Panc1 (cell line): ENCODE measurements at regions not wholly inside any gene's neighbourhood (a gene's known extent, or its start where the extent isn't known, plus 50 kb on each side); places are given as distances from the start of the nearest gene placed in this dataset.

Experiments used
- ATAC-seq: fragments of 200-7000 bp; cut with Tn5 transposase; 2 replicates; pipeline ENCODE4 v1.9.1; 2020; ENCODE audit warnings: mild to moderate bottlenecking, moderate library complexity
- BruUV-seq: library from RNA; stranded (reverse); fragments of 400-500 nt; replicated peaks from 2 replicates; lab custom pipeline; 2021; lab: Mats Ljungman, UMichigan
- CTCF ChIA-PET: fragments of 300-600 bp; sonication (Branson Sonifier 250); formaldehyde crosslinking; loops from one replicate; lab custom pipeline; 2022; ENCODE audit warnings: antibody characterized with exemption; lab: Charles Lee
- POLR2A ChIA-PET: fragments of 300-600 bp; sonication (Branson Sonifier 250); formaldehyde crosslinking; loops from one replicate; lab custom pipeline; 2022; ENCODE audit warnings: antibody characterized with exemption; lab: Charles Lee
- DNase-seq: peaks from one replicate; pipeline ENCODE4 v3.0.0-alpha.2; 2010; ENCODE audit warnings: low read depth, low spot score
- H3K27ac ChIP-seq: 2 replicates; pipeline ENCODE4 v1.5.1; 2011; ENCODE audit warnings: mild to moderate bottlenecking, low read length, inconsistent platforms
- H3K27me3 ChIP-seq: fragments of 200-500 bp; sonication (Bioruptor generic); 2 replicates; pipeline ENCODE4 v1.6.0; 2014; ENCODE audit warnings: low read length, inconsistent platforms; ENCODE audit not compliant: control insufficient read depth, insufficient read depth
- H3K36me3 ChIP-seq: fragments of 200-500 bp; sonication (Bioruptor generic); 2 replicates; pipeline ENCODE4 v1.5.1; 2014; ENCODE audit warnings: inconsistent platforms, mild to moderate bottlenecking, low read length, moderate library complexity; ENCODE audit not compliant: control insufficient read depth, insufficient read depth
- H3K4me1 ChIP-seq: 2 replicates; pipeline ENCODE4 v1.5.1; 2011; ENCODE audit warnings: inconsistent platforms, mild to moderate bottlenecking, low read length, moderate library complexity; ENCODE audit not compliant: control insufficient read depth, insufficient read depth
- H3K4me3 ChIP-seq, 2 experiments: 2 replicates each; pipeline ENCODE4 v1.5.1; 2011 to 2012; ENCODE audit warnings: low read depth in 2 of 2, low read length in 2 of 2, mild to moderate bottlenecking in 2 of 2, inconsistent platforms in 1 of 2, moderate library complexity in 1 of 2
- H3K9me3 ChIP-seq: fragments of 200-500 bp; sonication (Bioruptor generic); 2 replicates; pipeline ENCODE4 v1.5.1; 2014; ENCODE audit warnings: low read depth, mild to moderate bottlenecking, inconsistent platforms, low read length, moderate library complexity; ENCODE audit not compliant: control insufficient read depth, insufficient read depth
- POLR2AphosphoS5 ChIP-seq: IDR thresholded peaks from 2 replicates; pipeline ENCODE4 v1.6.1; 2012; ENCODE audit warnings: mild to moderate bottlenecking, low read depth, low read length, moderate library complexity
- SIN3A ChIP-seq: IDR thresholded peaks from 2 replicates; pipeline ENCODE4 v1.6.1; 2012; ENCODE audit warnings: low read depth, mild to moderate bottlenecking, low read length, moderate library complexity, borderline replicate concordance; ENCODE audit not compliant: insufficient read depth
- TCF7L2 ChIP-seq: IDR thresholded peaks from 2 replicates; pipeline ENCODE4 v1.6.1; 2011; ENCODE audit warnings: mild to moderate bottlenecking, low read depth, low read length, inconsistent platforms
- in situ Hi-C: cut with HindIII; loops from 2 replicates; pipeline ENCODE4 v1.10.0; 2016; ENCODE audit warnings: low sequenced_read_pairs, low pct_unique_long_range_greater_than_20kb
- intact Hi-C: fragments of 100-400 bp; cut with micrococcal nuclease; formaldehyde crosslinking; loops from one replicate; pipeline ENCODE4 v1.10.0; 2022; ENCODE audit not compliant: unreplicated experiment
- TF ChIP-seq, protein P1 (sequence below): fragments of 450-650 bp; IDR thresholded peaks from 2 replicates; pipeline ENCODE4 v1.5.1; 2017; ENCODE audit warnings: mild to moderate bottlenecking
- TF ChIP-seq, protein P2 (sequence below), 2 experiments: IDR thresholded peaks; 2 replicates each; pipeline ENCODE4 v1.6.1; 2011 to 2012; ENCODE audit warnings: low read depth in 2 of 2, control low read depth in 1 of 2, low read length in 1 of 2, mild to moderate bottlenecking in 1 of 2, moderate library complexity in 1 of 2; ENCODE audit not compliant: insufficient read depth in 1 of 2

DNA sequence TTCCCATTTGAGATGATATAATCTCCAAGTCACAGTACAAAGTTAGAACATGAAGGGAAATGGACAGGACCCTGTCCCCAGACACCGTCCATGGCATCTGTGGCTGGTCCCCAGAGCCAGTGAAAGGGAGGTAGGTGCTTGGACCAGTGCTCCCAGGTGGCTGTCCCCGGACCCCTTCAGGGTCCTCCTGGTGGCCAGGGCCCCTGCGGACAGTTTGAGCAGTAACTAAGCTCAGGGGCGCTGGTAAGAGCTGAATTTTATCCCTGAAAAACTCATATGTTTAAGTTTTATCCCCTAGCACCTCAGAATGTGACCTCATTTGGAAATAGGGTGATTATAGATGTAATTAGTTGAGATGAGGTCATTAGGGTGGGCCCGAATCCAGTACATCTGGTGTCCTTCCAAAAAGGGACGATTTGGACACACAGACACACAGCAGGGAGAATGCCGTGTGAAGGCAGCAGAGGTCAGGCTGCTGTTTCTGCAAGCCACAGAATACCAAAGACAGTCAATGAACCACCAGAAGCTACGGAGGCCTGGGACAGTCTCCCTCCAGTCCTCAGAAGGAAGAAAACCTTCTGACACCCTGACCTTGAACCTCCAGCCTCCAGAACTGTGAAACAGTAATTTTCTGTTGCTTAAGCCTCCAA is 185.0 kb downstream of the ATPSCKMT start:
- intact Hi-C loops (no loop called here), in situ Hi-C loops (no loop called here)
- Histone ChIP-seq H3K4me3 (no peak overlapping the region), H3K9me3 (no peaks in the 10 kb centered on the region), H3K36me3 (no peaks in the 10 kb centered on the region), H3K27me3 (no peaks in the 10 kb centered on the region), H3K27ac (no peak overlapping the region), H3K4me1 (no peaks in the 10 kb centered on the region)
- TF ChIP-seq POLR2AphosphoS5 (no peak), SIN3A (no peak), TCF7L2 (no peak)
- TF ChIP-seq, protein P1, sequence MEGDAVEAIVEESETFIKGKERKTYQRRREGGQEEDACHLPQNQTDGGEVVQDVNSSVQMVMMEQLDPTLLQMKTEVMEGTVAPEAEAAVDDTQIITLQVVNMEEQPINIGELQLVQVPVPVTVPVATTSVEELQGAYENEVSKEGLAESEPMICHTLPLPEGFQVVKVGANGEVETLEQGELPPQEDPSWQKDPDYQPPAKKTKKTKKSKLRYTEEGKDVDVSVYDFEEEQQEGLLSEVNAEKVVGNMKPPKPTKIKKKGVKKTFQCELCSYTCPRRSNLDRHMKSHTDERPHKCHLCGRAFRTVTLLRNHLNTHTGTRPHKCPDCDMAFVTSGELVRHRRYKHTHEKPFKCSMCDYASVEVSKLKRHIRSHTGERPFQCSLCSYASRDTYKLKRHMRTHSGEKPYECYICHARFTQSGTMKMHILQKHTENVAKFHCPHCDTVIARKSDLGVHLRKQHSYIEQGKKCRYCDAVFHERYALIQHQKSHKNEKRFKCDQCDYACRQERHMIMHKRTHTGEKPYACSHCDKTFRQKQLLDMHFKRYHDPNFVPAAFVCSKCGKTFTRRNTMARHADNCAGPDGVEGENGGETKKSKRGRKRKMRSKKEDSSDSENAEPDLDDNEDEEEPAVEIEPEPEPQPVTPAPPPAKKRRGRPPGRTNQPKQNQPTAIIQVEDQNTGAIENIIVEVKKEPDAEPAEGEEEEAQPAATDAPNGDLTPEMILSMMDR = no peak
- TF ChIP-seq, protein P2, sequence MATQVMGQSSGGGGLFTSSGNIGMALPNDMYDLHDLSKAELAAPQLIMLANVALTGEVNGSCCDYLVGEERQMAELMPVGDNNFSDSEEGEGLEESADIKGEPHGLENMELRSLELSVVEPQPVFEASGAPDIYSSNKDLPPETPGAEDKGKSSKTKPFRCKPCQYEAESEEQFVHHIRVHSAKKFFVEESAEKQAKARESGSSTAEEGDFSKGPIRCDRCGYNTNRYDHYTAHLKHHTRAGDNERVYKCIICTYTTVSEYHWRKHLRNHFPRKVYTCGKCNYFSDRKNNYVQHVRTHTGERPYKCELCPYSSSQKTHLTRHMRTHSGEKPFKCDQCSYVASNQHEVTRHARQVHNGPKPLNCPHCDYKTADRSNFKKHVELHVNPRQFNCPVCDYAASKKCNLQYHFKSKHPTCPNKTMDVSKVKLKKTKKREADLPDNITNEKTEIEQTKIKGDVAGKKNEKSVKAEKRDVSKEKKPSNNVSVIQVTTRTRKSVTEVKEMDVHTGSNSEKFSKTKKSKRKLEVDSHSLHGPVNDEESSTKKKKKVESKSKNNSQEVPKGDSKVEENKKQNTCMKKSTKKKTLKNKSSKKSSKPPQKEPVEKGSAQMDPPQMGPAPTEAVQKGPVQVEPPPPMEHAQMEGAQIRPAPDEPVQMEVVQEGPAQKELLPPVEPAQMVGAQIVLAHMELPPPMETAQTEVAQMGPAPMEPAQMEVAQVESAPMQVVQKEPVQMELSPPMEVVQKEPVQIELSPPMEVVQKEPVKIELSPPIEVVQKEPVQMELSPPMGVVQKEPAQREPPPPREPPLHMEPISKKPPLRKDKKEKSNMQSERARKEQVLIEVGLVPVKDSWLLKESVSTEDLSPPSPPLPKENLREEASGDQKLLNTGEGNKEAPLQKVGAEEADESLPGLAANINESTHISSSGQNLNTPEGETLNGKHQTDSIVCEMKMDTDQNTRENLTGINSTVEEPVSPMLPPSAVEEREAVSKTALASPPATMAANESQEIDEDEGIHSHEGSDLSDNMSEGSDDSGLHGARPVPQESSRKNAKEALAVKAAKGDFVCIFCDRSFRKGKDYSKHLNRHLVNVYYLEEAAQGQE (IDR thresholded peaks at IDR 0.05; ENCODE audit: insufficient read depth in 1 of 2, low read depth in 2 of 2, low read length in 1 of 2) = no peak
- no peak for DNase-seq
- BruUV-seq = no TSS peak
- CTCF ChIA-PET = no interaction called here
- POLR2A ChIA-PET = no interaction called here
- ATAC-seq = no peak

DNA sequence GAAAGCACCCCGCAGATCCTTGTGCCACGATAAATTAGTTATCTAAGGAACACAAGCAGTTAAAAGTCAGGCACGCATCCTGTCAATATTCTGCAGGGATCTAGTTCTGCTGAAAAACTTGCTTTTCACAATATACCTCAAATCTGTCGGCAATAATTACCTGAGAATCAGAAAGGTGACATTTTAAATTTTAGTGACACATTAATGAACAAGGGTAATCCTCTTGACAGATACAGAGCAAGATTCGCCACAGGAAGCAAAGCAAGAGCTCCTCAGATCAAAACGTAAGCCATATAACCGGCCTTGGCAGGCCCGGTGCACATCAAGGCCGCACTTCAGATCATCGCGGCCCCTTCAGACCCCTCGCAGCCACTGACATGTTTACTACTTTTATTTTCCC is 185.7 kb downstream of the ATPSCKMT start:
- Histone ChIP-seq H3K4me1 (no peaks in the 10 kb centered on the region), H3K27ac (no peak overlapping the region), H3K9me3 (no peaks in the 10 kb centered on the region), H3K27me3 (no peaks in the 10 kb centered on the region), H3K4me3 (no peak overlapping the region), H3K36me3 (no peaks in the 10 kb centered on the region)
- in situ Hi-C loops (no loop called here), intact Hi-C loops (no loop called here)
- ChIA-PET CTCF (no interaction called here), POLR2A (no interaction called here)
- no TSS peak for BruUV-seq
- DNase-seq (no peak), ATAC-seq (no peak)
- TF ChIP-seq POLR2AphosphoS5 (no peak), SIN3A (no peak), TCF7L2 (no peak)
- TF ChIP-seq, protein P2 (IDR thresholded peaks at IDR 0.05; ENCODE audit: insufficient read depth in 1 of 2, low read depth in 2 of 2, low read length in 1 of 2) = no peak
- TF ChIP-seq, protein P1 = no peak
